Thymus (tissue), 11 donors: ENCODE measurements at regions not wholly inside any gene's neighbourhood (a gene's known extent, or its start where the extent isn't known, plus 50 kb on each side); places are given as distances from the start of the nearest gene placed in this dataset.

ENCODE experiments used
- DNase-seq, 9 donors: peaks; one replicate each; pipeline ENCODE4 v3.0.0-alpha.2; 2013; ENCODE audit warnings: low spot score in 9 of 9, low read depth in 6 of 9, missing footprints in 1 of 9
- H3K27ac ChIP-seq, 2 donors: one replicate each; pipeline ENCODE4 v1.5.1; 2013; ENCODE audit warnings: control low read depth in 1 of 2, low read depth in 1 of 2, low read length in 1 of 2, mild to moderate bottlenecking in 1 of 2, moderate library complexity in 1 of 2
- H3K27me3 ChIP-seq, 2 donors: one replicate each; pipeline ENCODE4 v1.5.1; 2013; ENCODE audit warnings: low read length in 1 of 2; ENCODE audit not compliant: control insufficient read depth in 2 of 2, insufficient read depth in 1 of 2
- H3K36me3 ChIP-seq, 2 donors: one replicate each; pipeline ENCODE4 v1.5.1; 2013; ENCODE audit warnings: low read length in 1 of 2, mild to moderate bottlenecking in 1 of 2, moderate library complexity in 1 of 2; ENCODE audit not compliant: control insufficient read depth in 2 of 2, insufficient read depth in 2 of 2
- H3K4me1 ChIP-seq, 2 donors: one replicate each; pipeline ENCODE4 v1.5.1; 2013; ENCODE audit warnings: low read length in 2 of 2; ENCODE audit not compliant: control insufficient read depth in 2 of 2, insufficient read depth in 2 of 2
- H3K4me3 ChIP-seq, 2 donors: one replicate each; pipeline ENCODE4 v1.5.1; 2013; ENCODE audit warnings: low read length in 2 of 2, control low read depth in 1 of 2, mild to moderate bottlenecking in 1 of 2
- H3K9me3 ChIP-seq, 2 donors: one replicate each; pipeline ENCODE4 v1.5.1; 2013; ENCODE audit warnings: low read length in 1 of 2, mild to moderate bottlenecking in 1 of 2; ENCODE audit not compliant: control insufficient read depth in 2 of 2, insufficient read depth in 1 of 2
- WGBS: extraction: QIAGEN DNeasy Blood & Tissue Kit; methylation state at CpG from one replicate; pipeline ENCODE4 v1.1.7; 2013; 5-methylcytosine and 5-hydroxymethylcytosine counted together
- donor health status: healthy.

- Histone ChIP-seq H3K4me3 (no peak overlapping the region), H3K4me1 (no peaks in the 10 kb centered on the region), H3K9me3 (peaks cover 0 to 1% of the 10 kb centered on the region in 2 donors), H3K27ac (no peak overlapping the region), H3K27me3 (no peaks in the 10 kb centered on the region), H3K36me3 (no peaks in the 10 kb centered on the region)
- WGBS: 97% methylated on average over 2 of the region's 2 CpGs
- no peak for DNase-seq
These were observed 982.6 kb upstream of the ATXN8OS start for GRCh38 chr13:69124996-69125395.

GRCh38 chr13:69109891-69110525 lies 997.6 kb upstream of the ATXN8OS start:
- 89% methylated on average over 3 of the region's 3 CpGs for WGBS
- no peak overlapping the region for H3K27ac ChIP-seq
- peaks cover 0 to 2% of the 10 kb centered on the region in 2 donors for H3K9me3 ChIP-seq
- no peaks in the 10 kb centered on the region for H3K4me1 ChIP-seq
- H3K36me3 ChIP-seq: no peaks in the 10 kb centered on the region
- no peak overlapping the region for H3K4me3 ChIP-seq
- no peak for DNase-seq
- H3K27me3 ChIP-seq: no peaks in the 10 kb centered on the region

GRCh38 chr13:69108486-69108885 lies 999.1 kb upstream of the ATXN8OS start:
- H3K27me3 ChIP-seq: no peaks in the 10 kb centered on the region
- H3K27ac ChIP-seq: no peak overlapping the region
- DNase-seq: no peak
- H3K36me3 ChIP-seq: no peaks in the 10 kb centered on the region
- H3K4me1 ChIP-seq: no peaks in the 10 kb centered on the region
- H3K9me3 ChIP-seq: peaks cover 0 to 2% of the 10 kb centered on the region in 2 donors
- no peak overlapping the region for H3K4me3 ChIP-seq

DNA sequence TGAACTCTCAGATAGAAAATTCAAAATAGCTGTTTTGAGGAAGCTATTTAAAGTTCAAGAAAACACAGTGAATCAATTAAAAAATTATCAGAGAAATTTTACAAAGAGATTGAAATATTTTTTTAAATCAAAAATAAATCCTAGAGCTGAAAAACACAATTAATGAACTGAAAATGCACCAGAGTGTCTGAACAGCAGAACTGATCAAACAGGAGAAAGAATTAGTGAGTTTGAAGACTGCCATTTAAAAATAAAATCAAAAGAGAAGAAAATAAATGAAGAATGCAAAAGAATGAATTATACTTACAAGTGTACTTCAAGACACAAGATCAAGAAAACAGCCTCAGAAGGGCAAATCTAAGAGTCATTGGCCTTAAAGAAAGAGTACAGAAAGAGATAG lies 1000.2 kb upstream of the ATXN8OS start:
- Histone ChIP-seq H3K27ac (no peak overlapping the region), H3K36me3 (no peaks in the 10 kb centered on the region)

DNA sequence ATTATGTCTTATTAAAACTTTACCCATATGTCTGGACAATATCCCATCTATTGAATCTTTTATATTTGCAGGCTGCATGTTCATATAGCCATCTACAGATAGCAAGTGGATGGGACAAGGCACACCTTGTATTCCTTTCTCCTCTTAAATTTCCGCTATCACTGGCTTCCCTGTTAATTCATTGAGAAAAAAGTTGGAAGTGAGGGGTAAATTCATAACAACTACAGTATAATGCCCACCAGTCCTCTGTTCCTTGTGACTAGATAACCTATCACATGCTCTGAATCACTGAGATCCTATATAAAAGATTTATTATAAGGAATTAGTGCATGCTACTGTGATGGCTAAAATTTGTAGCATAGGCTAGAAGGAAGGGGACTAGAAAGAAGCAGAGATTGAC lies 1005.8 kb upstream of the ATXN8OS start:
- Histone ChIP-seq H3K27me3 (no peaks in the 10 kb centered on the region), H3K9me3 (peaks cover 0 to 2% of the 10 kb centered on the region in 2 donors), H3K27ac (no peak overlapping the region), H3K4me1 (no peaks in the 10 kb centered on the region), H3K4me3 (no peak overlapping the region), H3K36me3 (no peaks in the 10 kb centered on the region)
- WGBS: 84% methylated on average over 1 of the region's 1 CpG
- DNase-seq: no peak

More for the DNA sequence above, 1000.2 kb upstream of the ATXN8OS start:
- Histone ChIP-seq H3K4me1 (no peaks in the 10 kb centered on the region), H3K27me3 (no peaks in the 10 kb centered on the region), H3K4me3 (no peak overlapping the region), H3K9me3 (peaks cover 0 to 2% of the 10 kb centered on the region in 2 donors)
- no peak for DNase-seq

DNA sequence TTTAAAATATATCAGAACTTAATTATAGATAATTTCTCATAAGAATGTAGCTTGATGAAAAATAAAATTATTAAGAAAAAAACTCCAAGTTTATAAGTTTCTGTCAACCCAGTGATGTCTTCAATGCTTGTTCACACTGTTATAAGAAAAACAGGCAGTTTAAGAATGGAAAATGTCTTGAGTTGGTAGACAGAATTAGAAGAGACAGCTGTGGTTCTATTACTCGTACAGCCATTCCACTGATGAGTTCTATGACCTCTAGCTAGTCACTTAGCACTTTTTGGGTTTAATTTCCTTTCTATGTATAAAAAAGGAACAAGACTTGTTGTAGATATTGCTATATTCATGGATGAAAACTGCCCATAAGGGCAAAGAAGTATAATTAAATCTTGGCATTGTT lies 1013.1 kb upstream of the ATXN8OS start:
- Histone ChIP-seq H3K27me3 (no peaks in the 10 kb centered on the region), H3K27ac (no peak overlapping the region), H3K36me3 (no peaks in the 10 kb centered on the region), H3K4me1 (no peaks in the 10 kb centered on the region), H3K9me3 (no peaks in the 10 kb centered on the region), H3K4me3 (no peak overlapping the region)
- 77% methylated on average over 1 of the region's 1 CpG for WGBS
- DNase-seq: no peak

DNA sequence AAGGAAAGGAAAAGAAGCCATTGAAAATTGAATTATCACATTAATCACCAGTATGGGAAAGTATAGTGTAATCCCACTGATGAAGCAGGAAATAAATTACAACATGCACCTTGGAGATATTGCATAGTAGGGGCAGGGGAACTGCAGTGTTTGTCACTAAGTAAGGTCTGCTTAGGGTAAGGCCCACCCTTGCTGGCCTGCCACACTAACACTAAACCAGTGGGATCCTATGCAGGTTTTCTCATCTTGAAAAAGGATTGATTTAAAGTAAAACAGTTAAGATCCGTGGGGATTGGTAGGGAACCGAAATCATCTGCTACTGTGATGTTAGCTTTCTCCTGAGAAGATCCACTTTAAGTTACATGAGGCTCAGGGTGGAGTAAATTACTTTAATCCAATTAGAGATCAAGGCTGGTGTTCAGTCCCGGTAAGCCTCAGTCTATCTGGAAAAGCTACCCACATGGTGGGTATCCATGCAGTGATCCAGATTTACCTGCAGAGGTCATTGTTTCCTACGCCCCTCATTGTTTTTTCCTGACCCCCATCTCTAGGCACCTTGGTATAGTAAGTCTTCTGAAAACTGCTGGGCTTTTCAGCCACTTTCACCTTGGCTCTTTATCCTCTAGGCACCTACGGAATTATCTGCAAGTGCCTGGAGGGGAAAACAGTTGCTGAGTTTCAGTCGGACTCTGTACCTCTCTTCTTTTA lies 1014.9 kb upstream of the ATXN8OS start:
- DNase-seq: no peak
- Histone ChIP-seq H3K4me1 (no peaks in the 10 kb centered on the region), H3K27me3 (no peaks in the 10 kb centered on the region), H3K9me3 (no peaks in the 10 kb centered on the region), H3K27ac (no peak overlapping the region), H3K4me3 (no peak overlapping the region), H3K36me3 (no peaks in the 10 kb centered on the region)
- WGBS: 80% methylated on average over 6 of the region's 6 CpGs

DNA sequence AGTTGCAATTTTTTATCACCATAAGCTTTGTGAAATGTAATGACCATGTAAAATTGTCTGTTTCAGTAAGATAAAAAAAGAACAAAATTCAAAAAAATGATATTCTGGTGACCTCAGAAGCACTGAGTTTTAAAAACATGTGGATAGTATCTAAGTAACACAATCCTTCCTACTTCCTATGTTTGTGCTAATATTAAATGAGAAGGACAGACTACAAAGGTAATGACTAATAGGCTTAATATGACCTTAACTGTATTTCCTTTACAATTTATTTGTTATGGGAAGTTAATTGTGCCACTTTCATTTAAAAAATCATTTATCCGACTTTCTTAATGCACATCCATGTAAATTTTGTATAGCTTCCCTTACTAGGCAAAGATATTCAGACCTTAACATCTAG lies 1030.4 kb upstream of the ATXN8OS start:
- no peak overlapping the region for H3K27ac ChIP-seq
- no peaks in the 10 kb centered on the region for H3K4me1 ChIP-seq
- 75% methylated on average over 1 of the region's 1 CpG for WGBS
- no peaks in the 10 kb centered on the region for H3K36me3 ChIP-seq
- H3K4me3 ChIP-seq: no peak overlapping the region
- no peak for DNase-seq
- H3K27me3 ChIP-seq: no peaks in the 10 kb centered on the region
- H3K9me3 ChIP-seq: no peaks in the 10 kb centered on the region

- H3K4me1 ChIP-seq: no peaks in the 10 kb centered on the region
- H3K4me3 ChIP-seq: no peak overlapping the region
- no peak for DNase-seq
- H3K36me3 ChIP-seq: no peaks in the 10 kb centered on the region
- no peaks in the 10 kb centered on the region for H3K27me3 ChIP-seq
- no peak overlapping the region for H3K27ac ChIP-seq
- 88% methylated on average over 1 of the region's 1 CpG for WGBS
- H3K9me3 ChIP-seq: no peaks in the 10 kb centered on the region
These were observed 1038.0 kb upstream of the ATXN8OS start for GRCh38 chr13:69069554-69070133.
